Heart right ventricle (tissue), 16 donors: ENCODE measurements at regions not wholly inside any gene's neighbourhood (a gene's known extent, or its start where the extent isn't known, plus 50 kb on each side); places are given as distances from the start of the nearest gene placed in this dataset.
A peak's percentile ranks its signal among the peaks of the same experiment; 100 is the strongest.

ENCODE experiments used
- ATAC-seq, 8 donors: fragments of 200-7000 bp; cut with Tn5 transposase; one replicate each; pipeline ENCODE4 v1.9.1; 2020; ENCODE audit warnings: mild to moderate bottlenecking in 8 of 8, moderate library complexity in 8 of 8, moderate number of reproducible peaks in 1 of 8
- DNase-seq, 2 donors: peaks; one replicate each; pipeline ENCODE4 v3.0.0-alpha.2; 2020
- H3K27ac ChIP-seq, 10 donors: fragments of 200-600 bp; sonication (generic) in 2 of 10; one replicate each; pipeline versions ENCODE4 v1.5.0 to v1.8.0; 2020 to 2022; ENCODE audit warnings: mild to moderate bottlenecking in 3 of 10
- H3K27me3 ChIP-seq, 7 donors: fragments of 200-600 bp; one replicate each; pipeline ENCODE4 v1.8.0; 2021 to 2022; ENCODE audit warnings: mild to moderate bottlenecking in 2 of 7
- H3K36me3 ChIP-seq, 9 donors: fragments of 200-600 bp; sonication (generic) in 1 of 9; one replicate each; pipeline versions ENCODE4 v1.5.0 to v1.8.0; 2020 to 2022; ENCODE audit warnings: mild to moderate bottlenecking in 2 of 9
- H3K4me1 ChIP-seq, 9 donors: fragments of 200-600 bp; sonication (generic) in 1 of 9; one replicate each; pipeline versions ENCODE4 v1.5.0 to v1.8.0; 2020 to 2022; ENCODE audit warnings: mild to moderate bottlenecking in 4 of 9
- H3K4me3 ChIP-seq, 10 donors: fragments of 200-600 bp; sonication (generic) in 2 of 10; one replicate each; pipeline versions ENCODE4 v1.5.0 to v1.8.0; 2020 to 2022; ENCODE audit warnings: mild to moderate bottlenecking in 7 of 10, moderate library complexity in 2 of 10
- H3K9me3 ChIP-seq, 11 donors: fragments of 200-600 bp in 10 of 11; sonication (generic) in 2 of 11; one replicate each; pipeline versions ENCODE4 v1.5.0 to v1.8.0; 2013 to 2022; ENCODE audit warnings: mild to moderate bottlenecking in 2 of 11, control low read depth in 1 of 11, moderate library complexity in 1 of 11
- CTCF ChIP-seq, 9 donors: fragments of 200-600 bp; sonication (generic) in 2 of 9; IDR thresholded peaks; one replicate each; pipeline versions ENCODE4 v1.5.0 to v1.8.0; 2021 to 2022; ENCODE audit warnings: antibody characterized with exemption in 9 of 9, mild to moderate bottlenecking in 5 of 9, moderate library complexity in 1 of 9
- WGBS, 2 donors: extraction: QIAGEN DNeasy Blood & Tissue Kit; methylation state at CpG; one replicate each; pipeline ENCODE4 v1.1.7; 2013; ENCODE audit warnings: inconsistent platforms in 1 of 2; 5-methylcytosine and 5-hydroxymethylcytosine counted together
- intact Hi-C, 10 donors: fragments of 100-400 bp; cut with DNase I; formaldehyde crosslinking; loops; one replicate each; pipeline versions ENCODE4 v1.11.1 to v1.14.2; 2022
- donor health status: Arrhythmogenic right ventricular cardiomyopathy.
- donor health status: ischemic (EF 13 %, LVEDD 7.1; RV severe dilation, severe dysfunction).
- donor health status: healthy with polysubstance abuse.
- donor health status: DM: no; HTN: yes; CAD: no.
- donor health status: DM: no; HTN: no; CAD: no.
- donor health status: ischemic (EF 25% LVEDD 6.9; RV normal size, moderate dysfunction).
- donor health status: ischemic (EF 25% LVEDD 5.7; RV mildly dilated, moderate dysfunction).
- donor health status: healthy.
- donor health status: DM: yes; HTN: yes; CAD: no.
- donor health status: Ischemic cardiomyopathy.
- donor health status: ischemic (EF 35%, LVEDD 5.7; RV mildly dilated, moderate dysfunction).
- donor health status: nonischemic (EF 11% LVEDD 7.7; RV severe dilation, severe dysfunction).
- donor health status: DM: yes; HTN: yes; CAD: no.
- donor health status: PGD.
- donor health status: ischemic (EF 29% LVEDD 5.4; RV normal size, mild dysfunction).
- donor health status: nonischemic (EF 23%, LVEDD 6.1; RV moderate dilation, normal function).

GRCh38 chr16:22663389-22664064, 150.4 kb upstream of the HS3ST2 start:
- no peak for DNase-seq
- 82 to 87% methylated on average over 6 of the region's 6 CpGs for WGBS, 2 donors
- H3K27me3 ChIP-seq: peaks cover 0 to 41% (median 27%) of the 10 kb centered on the region in 7 donors
- no peak for TF ChIP-seq CTCF (IDR thresholded peaks at IDR 0.05)
- no peak overlapping the region for H3K27ac ChIP-seq
- intact Hi-C loops: loop anchor here in 1 of 10 donors (5.0 kb wide), 1 partner anchor 1331 kb away; no protein-coding TSS in a partner anchor
- H3K4me1 ChIP-seq: no peaks in the 10 kb centered on the region
- no peaks in the 10 kb centered on the region for H3K36me3 ChIP-seq
- H3K9me3 ChIP-seq: peaks cover 0 to 9% (median 0%) of the 10 kb centered on the region in 11 donors
- no peak overlapping the region for H3K4me3 ChIP-seq
- ATAC-seq: no peak

- no peak for TF ChIP-seq CTCF (IDR thresholded peaks at IDR 0.05)
- peaks cover 0 to 39% (median 27%) of the 10 kb centered on the region in 7 donors for H3K27me3 ChIP-seq
- intact Hi-C loops: loop anchor here in 1 of 10 donors (5.0 kb wide), 1 partner anchor 1332 kb away; no protein-coding TSS in a partner anchor
- DNase-seq (no peak), ATAC-seq (peak in 1 of 8 donors; percentile 14)
- H3K36me3 ChIP-seq: no peaks in the 10 kb centered on the region
- H3K27ac ChIP-seq: no peak overlapping the region
- no peaks in the 10 kb centered on the region for H3K4me1 ChIP-seq
- WGBS, 2 donors: 77 to 79% methylated on average over 4 of the region's 4 CpGs
- H3K9me3 ChIP-seq: peaks cover 0 to 9% (median 0%) of the 10 kb centered on the region in 11 donors
- no peak overlapping the region for H3K4me3 ChIP-seq
Measured at GRCh38 chr16:22664132-22664531, 149.8 kb upstream of the HS3ST2 start.

- no peaks in the 10 kb centered on the region for H3K36me3 ChIP-seq
- intact Hi-C loops: loop anchor here in 1 of 10 donors (5.0 kb wide), 1 partner anchor 1332 kb away; no protein-coding TSS in a partner anchor
- no peak overlapping the region for H3K27ac ChIP-seq
- no peak for ATAC-seq
- no peaks in the 10 kb centered on the region for H3K4me1 ChIP-seq
- no peak overlapping the region for H3K4me3 ChIP-seq
- 82 to 85% methylated on average over 7 of the region's 7 CpGs for WGBS, 2 donors
- DNase-seq: no peak
- peaks cover 0 to 9% (median 0%) of the 10 kb centered on the region in 11 donors for H3K9me3 ChIP-seq
- no peak for TF ChIP-seq CTCF (IDR thresholded peaks at IDR 0.05)
- peaks cover 0 to 37% (median 27%) of the 10 kb centered on the region in 7 donors for H3K27me3 ChIP-seq
Measured at GRCh38 chr16:22664561-22664997, 149.4 kb upstream of the HS3ST2 start.

- no peak for TF ChIP-seq CTCF (IDR thresholded peaks at IDR 0.05)
- H3K4me3 ChIP-seq: no peak overlapping the region
- H3K4me1 ChIP-seq: peaks cover 0 to 2% (median 0%) of the 10 kb centered on the region in 9 donors
- WGBS, 2 donors: 84% methylated on average over 9 of the region's 9 CpGs
- ATAC-seq (no peak), DNase-seq (no peak)
- H3K27me3 ChIP-seq: peaks cover 0 to 37% (median 27%) of the 10 kb centered on the region in 7 donors
- no peaks in the 10 kb centered on the region for H3K36me3 ChIP-seq
- intact Hi-C loops: no loop called here
- H3K27ac ChIP-seq: no peak overlapping the region
- H3K9me3 ChIP-seq: peaks cover 0 to 9% (median 0%) of the 10 kb centered on the region in 11 donors
Measured at GRCh38 chr16:22665048-22665797, 148.7 kb upstream of the HS3ST2 start.
